ENCODE measurements at regions not wholly inside any gene's neighbourhood (a gene's known extent, or its start where the extent isn't known, plus 50 kb on each side); places are given as distances from the start of the nearest gene placed in this dataset.

DNA sequence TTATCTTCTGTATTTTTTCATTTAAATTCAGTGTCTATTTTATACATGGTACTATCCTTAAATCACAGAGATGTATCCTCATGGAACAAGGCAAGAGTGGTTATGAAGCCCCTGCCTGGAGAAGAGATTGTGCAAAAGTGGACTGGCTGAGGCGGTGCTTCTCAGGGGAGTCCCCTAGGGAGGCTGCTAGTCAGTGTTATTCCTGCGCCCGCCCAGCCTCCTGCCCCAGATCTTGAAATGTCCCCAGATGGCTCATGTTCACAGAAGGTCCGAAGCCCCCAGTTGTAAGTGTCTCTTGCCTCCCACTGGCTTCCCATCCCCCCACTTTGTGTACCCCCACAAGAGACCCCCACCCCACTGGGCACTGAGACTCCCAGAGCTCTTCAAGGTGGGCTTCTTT lies 366.9 kb downstream of the TNS3 start:
- no peak for DNase-seq (ENCODE audit: extremely low spot score)
- ChIA-PET POLR2A (no interaction called here), CTCF (interaction anchor here (1.2 kb wide), 1 partner anchor 1292 kb away, joined by 7 read pairs; no protein-coding TSS in a partner anchor)
- no peak for TF ChIP-seq SP1 (IDR thresholded peaks at IDR 0.05)
- TF ChIP-seq, protein P1, sequence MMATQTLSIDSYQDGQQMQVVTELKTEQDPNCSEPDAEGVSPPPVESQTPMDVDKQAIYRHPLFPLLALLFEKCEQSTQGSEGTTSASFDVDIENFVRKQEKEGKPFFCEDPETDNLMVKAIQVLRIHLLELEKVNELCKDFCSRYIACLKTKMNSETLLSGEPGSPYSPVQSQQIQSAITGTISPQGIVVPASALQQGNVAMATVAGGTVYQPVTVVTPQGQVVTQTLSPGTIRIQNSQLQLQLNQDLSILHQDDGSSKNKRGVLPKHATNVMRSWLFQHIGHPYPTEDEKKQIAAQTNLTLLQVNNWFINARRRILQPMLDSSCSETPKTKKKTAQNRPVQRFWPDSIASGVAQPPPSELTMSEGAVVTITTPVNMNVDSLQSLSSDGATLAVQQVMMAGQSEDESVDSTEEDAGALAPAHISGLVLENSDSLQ (IDR thresholded peaks at IDR 0.05) = no peak
- TF ChIP-seq FOXM1 (IDR thresholded peaks at IDR 0.05; ENCODE audit: borderline replicate concordance) = no peak
- no peak for TF ChIP-seq HDGF (IDR thresholded peaks at IDR 0.05; ENCODE audit: borderline replicate concordance)
- TF ChIP-seq SUZ12 (IDR thresholded peaks at IDR 0.05) = no peak
- no peak for TF ChIP-seq ZNF384 (IDR thresholded peaks at IDR 0.05)
- TF ChIP-seq CTBP1 (IDR thresholded peaks at IDR 0.05; ENCODE audit: borderline replicate concordance) = no peak
- TF ChIP-seq TARDBP (IDR thresholded peaks at IDR 0.05) = no peak
- TF ChIP-seq L3MBTL2 (conservative IDR thresholded peaks at IDR 0.05) = no peak
- TF ChIP-seq BHLHE40 (IDR thresholded peaks at IDR 0.05; ENCODE audit: borderline replicate concordance) = no peak
- no peak for TF ChIP-seq ELF4 (IDR thresholded peaks at IDR 0.05)
- TF ChIP-seq LEF1 (IDR thresholded peaks at IDR 0.05; ENCODE audit: borderline replicate concordance) = no peak
- no peak for TF ChIP-seq ARNT (IDR thresholded peaks at IDR 0.05)
- no peak for TF ChIP-seq NFRKB (IDR thresholded peaks at IDR 0.05)

DNA sequence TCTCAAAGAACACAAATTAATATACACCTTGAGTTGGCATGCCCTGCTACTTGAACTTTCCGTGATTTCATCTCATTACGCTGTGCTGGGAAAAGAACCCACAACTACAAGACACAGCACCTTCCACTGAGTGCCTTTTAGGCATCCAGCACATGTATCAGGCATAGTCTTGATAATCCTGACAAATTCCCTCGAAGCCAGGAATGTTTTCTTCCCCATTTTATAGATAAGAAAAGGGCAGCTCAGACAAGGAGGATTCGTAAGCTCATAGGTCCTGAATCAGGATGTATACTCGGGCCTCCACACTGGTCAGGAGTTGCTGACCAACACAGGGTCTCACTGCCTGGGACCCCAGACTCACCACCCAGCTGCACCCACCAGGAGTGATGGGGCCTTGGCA lies 368.6 kb downstream of the TNS3 start:
- TF ChIP-seq HDGF (IDR thresholded peaks at IDR 0.05; ENCODE audit: borderline replicate concordance) (no peak), FOXA1 (IDR thresholded peaks at IDR 0.05) (no peak), ELF4 (IDR thresholded peaks at IDR 0.05) (no peak), FOXK2 (IDR thresholded peaks at IDR 0.05) (no peak), FOXM1 (IDR thresholded peaks at IDR 0.05; ENCODE audit: borderline replicate concordance) (no peak), TARDBP (IDR thresholded peaks at IDR 0.05) (no peak), SP1 (IDR thresholded peaks at IDR 0.05) (no peak), ARNT (IDR thresholded peaks at IDR 0.05) (no peak)
- TF ChIP-seq, protein P1 (IDR thresholded peaks at IDR 0.05) = no peak
- ChIA-PET POLR2A (no interaction called here), CTCF (no interaction called here)
- DNase-seq (ENCODE audit: extremely low spot score) = no peak

DNA sequence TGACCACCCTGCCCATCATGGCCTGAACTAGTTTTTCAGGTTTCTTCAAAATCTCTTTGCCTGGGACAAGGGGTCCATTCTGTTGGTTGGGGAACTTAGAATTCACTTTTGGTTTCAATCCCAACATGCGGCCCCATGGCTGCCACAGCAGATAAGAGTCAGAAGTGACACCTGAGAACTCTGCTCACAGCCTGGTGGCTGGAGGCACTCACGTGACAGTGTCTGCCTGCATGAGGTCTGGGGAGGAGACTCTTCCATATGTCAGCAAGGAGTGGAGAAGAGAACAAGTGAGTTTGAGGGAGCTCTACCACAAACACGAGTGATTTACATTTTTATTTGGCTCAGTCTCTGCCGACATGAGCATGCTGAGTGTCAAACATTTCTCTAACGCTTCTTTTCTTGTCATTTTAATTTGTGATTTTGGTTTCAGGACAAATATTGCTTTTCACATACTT lies 370.4 kb downstream of the TNS3 start:
- DNase-seq (ENCODE audit: extremely low spot score) = peak; percentile 17
- ChIA-PET POLR2A (no interaction called here), CTCF (no interaction called here)
- TF ChIP-seq L3MBTL2 (conservative IDR thresholded peaks at IDR 0.05) = peak; percentile 41; the same call in 1 of the 2 replicates
- TF ChIP-seq CTBP1 (IDR thresholded peaks at IDR 0.05; ENCODE audit: borderline replicate concordance) = no peak

DNA sequence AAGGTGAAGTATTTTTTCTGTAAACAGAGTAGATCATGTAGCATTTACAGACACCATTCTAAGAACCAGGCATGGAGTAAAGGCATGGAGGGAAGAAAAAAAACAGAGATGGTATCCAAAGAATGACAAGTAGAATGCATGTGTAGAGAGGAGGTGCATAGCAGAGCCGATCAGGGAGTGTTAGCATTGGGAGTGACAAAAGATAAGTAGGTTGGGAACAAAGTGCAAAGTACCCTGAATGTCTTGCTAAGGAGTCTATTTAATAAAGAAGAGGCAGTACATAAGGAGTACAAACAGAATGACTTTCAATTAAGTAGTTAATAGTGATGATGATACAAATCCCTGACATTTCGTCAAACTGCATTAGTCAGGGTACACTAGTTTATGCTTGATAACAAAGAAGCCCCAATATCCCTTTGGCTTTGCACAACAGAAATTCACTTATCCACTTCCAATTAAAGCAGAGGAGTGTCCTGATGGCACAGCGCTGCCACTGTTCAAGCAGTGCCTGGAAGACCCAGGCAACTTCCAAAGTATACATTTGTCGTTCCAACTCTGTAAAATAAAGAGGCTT lies 371.5 kb downstream of the TNS3 start:
- ChIA-PET POLR2A (no interaction called here), CTCF (no interaction called here)
- TF ChIP-seq ZNF384 (IDR thresholded peaks at IDR 0.05) (no peak), CTBP1 (IDR thresholded peaks at IDR 0.05; ENCODE audit: borderline replicate concordance) (no peak), L3MBTL2 (conservative IDR thresholded peaks at IDR 0.05) (no peak), LEF1 (IDR thresholded peaks at IDR 0.05; ENCODE audit: borderline replicate concordance) (no peak), NFRKB (IDR thresholded peaks at IDR 0.05) (no peak), FOXA1 (IDR thresholded peaks at IDR 0.05) (no peak), HDGF (IDR thresholded peaks at IDR 0.05; ENCODE audit: borderline replicate concordance) (no peak), SP1 (IDR thresholded peaks at IDR 0.05) (no peak), BHLHE40 (IDR thresholded peaks at IDR 0.05; ENCODE audit: borderline replicate concordance) (no peak), ELF4 (IDR thresholded peaks at IDR 0.05) (no peak)
- TF ChIP-seq, protein P1 (IDR thresholded peaks at IDR 0.05) = no peak
- DNase-seq (ENCODE audit: extremely low spot score) = no peak

DNA sequence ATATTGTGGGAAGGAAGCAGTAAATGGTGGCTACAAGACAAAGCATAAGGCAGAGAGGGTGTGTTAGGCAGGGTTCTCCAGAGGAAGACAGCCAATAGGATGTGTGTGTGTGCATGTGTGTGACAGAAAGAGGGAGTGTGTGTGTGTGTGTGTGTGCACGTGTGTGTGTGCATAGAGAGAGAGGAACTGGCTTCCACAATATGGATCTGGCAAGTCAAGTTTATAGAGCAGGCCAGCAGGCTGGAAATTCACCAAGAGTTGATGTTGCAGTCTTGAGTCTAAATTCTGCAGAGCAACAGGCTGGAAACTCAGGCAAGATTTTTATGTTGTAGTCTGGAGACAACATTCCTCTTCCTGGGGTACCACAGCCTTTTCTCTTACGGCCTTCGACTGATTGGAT lies 374.0 kb downstream of the TNS3 start:
- ChIA-PET POLR2A (no interaction called here), CTCF (no interaction called here)
- DNase-seq (ENCODE audit: extremely low spot score) = no peak
- no peak for TF ChIP-seq LEF1 (IDR thresholded peaks at IDR 0.05; ENCODE audit: borderline replicate concordance)
- no peak for TF ChIP-seq HDGF (IDR thresholded peaks at IDR 0.05; ENCODE audit: borderline replicate concordance)
- no peak for TF ChIP-seq BHLHE40 (IDR thresholded peaks at IDR 0.05; ENCODE audit: borderline replicate concordance)
- TF ChIP-seq TARDBP (IDR thresholded peaks at IDR 0.05) = no peak
- TF ChIP-seq SP1 (IDR thresholded peaks at IDR 0.05) = no peak
- TF ChIP-seq ELF4 (IDR thresholded peaks at IDR 0.05) = no peak
- TF ChIP-seq FOXA1 (IDR thresholded peaks at IDR 0.05) = no peak
- no peak for TF ChIP-seq SUZ12 (IDR thresholded peaks at IDR 0.05)

DNA sequence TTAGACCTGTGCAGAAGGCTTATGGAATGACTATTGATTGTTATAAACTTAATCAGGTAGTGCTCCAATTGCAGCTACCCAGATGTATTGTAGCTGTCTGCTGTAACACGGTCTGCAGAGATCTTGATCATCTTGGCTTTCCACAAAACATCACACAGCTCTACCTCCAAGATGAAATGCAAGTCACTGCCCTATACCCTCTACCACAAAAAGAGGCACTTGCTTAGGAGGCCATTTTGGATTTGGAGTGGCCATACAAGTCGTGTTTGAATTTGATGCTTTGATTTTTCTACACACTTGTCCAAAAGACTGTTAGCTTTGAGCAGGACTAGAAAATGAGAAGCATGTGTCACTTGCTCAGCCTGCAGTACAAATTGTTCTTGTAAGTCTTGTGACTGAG lies 377.2 kb downstream of the TNS3 start:
- no peak for DNase-seq (ENCODE audit: extremely low spot score)
- ChIA-PET POLR2A (no interaction called here), CTCF (no interaction called here)
- TF ChIP-seq FOXM1 (IDR thresholded peaks at IDR 0.05; ENCODE audit: borderline replicate concordance) = no peak
- no peak for TF ChIP-seq SP1 (IDR thresholded peaks at IDR 0.05)
- TF ChIP-seq TARDBP (IDR thresholded peaks at IDR 0.05) = no peak
- no peak for TF ChIP-seq NFRKB (IDR thresholded peaks at IDR 0.05)
- TF ChIP-seq FOXK2 (IDR thresholded peaks at IDR 0.05) = no peak
- TF ChIP-seq, protein P1 (IDR thresholded peaks at IDR 0.05) = no peak
- TF ChIP-seq ARNT (IDR thresholded peaks at IDR 0.05) = no peak
- TF ChIP-seq CTBP1 (IDR thresholded peaks at IDR 0.05; ENCODE audit: borderline replicate concordance) = no peak
- TF ChIP-seq ELF4 (IDR thresholded peaks at IDR 0.05) = no peak
- TF ChIP-seq SUZ12 (IDR thresholded peaks at IDR 0.05) = no peak
- no peak for TF ChIP-seq HDGF (IDR thresholded peaks at IDR 0.05; ENCODE audit: borderline replicate concordance)
- no peak for TF ChIP-seq LEF1 (IDR thresholded peaks at IDR 0.05; ENCODE audit: borderline replicate concordance)

Measured in HEK293T (cell line).